Lung (tissue), 11 donors: ENCODE measurements at regions not wholly inside any gene's neighbourhood (a gene's known extent, or its start where the extent isn't known, plus 50 kb on each side); places are given as distances from the start of the nearest gene placed in this dataset.

Experiments
- ATAC-seq: fragments of 200-7000 bp; cut with Tn5 transposase; one replicate; pipeline ENCODE4 v1.9.1; 2020; ENCODE audit warnings: moderate number of reproducible peaks; ENCODE audit not compliant: insufficient read depth, low FRiP score
- DNase-seq, 3 donors: peaks; one replicate each; pipeline ENCODE4 v3.0.0-alpha.2; 2013 to 2017
- H3K27ac ChIP-seq, 2 donors: one replicate each; pipeline ENCODE4 v1.5.1; 2013; ENCODE audit warnings: mild to moderate bottlenecking in 2 of 2, moderate library complexity in 2 of 2, control low read depth in 1 of 2, inconsistent platforms in 1 of 2, low read depth in 1 of 2, low read length in 1 of 2
- H3K27me3 ChIP-seq, 3 donors: one replicate each; pipeline ENCODE4 v1.5.1; 2013; ENCODE audit warnings: low read length in 2 of 3; ENCODE audit not compliant: control insufficient read depth in 3 of 3, insufficient read depth in 3 of 3
- H3K36me3 ChIP-seq, 4 donors: one replicate each; pipeline ENCODE4 v1.5.1; 2013; ENCODE audit warnings: low read length in 4 of 4, mild to moderate bottlenecking in 1 of 4, moderate library complexity in 1 of 4; ENCODE audit not compliant: control insufficient read depth in 4 of 4, insufficient read depth in 4 of 4
- H3K4me1 ChIP-seq, 5 donors: one replicate each; pipeline ENCODE4 v1.5.1; 2013; ENCODE audit warnings: low read length in 5 of 5, mild to moderate bottlenecking in 2 of 5, moderate library complexity in 1 of 5; ENCODE audit not compliant: control insufficient read depth in 5 of 5, insufficient read depth in 5 of 5
- H3K4me3 ChIP-seq: one replicate; pipeline ENCODE4 v1.5.1; 2013; ENCODE audit warnings: mild to moderate bottlenecking, control low read depth, moderate library complexity
- H3K9ac ChIP-seq, 2 donors: one replicate each; pipeline ENCODE4 v1.5.1; 2013; ENCODE audit warnings: low read length in 2 of 2, control low read depth in 1 of 2; ENCODE audit not compliant: insufficient read depth in 1 of 2
- H3K9me3 ChIP-seq, 4 donors: one replicate each; pipeline ENCODE4 v1.5.1; 2013; ENCODE audit warnings: low read length in 3 of 4, mild to moderate bottlenecking in 1 of 4, moderate library complexity in 1 of 4; ENCODE audit not compliant: control insufficient read depth in 4 of 4, insufficient read depth in 3 of 4
- WGBS, 2 donors: extraction: QIAGEN DNeasy Blood & Tissue Kit; methylation state at CpG; one replicate each; pipeline ENCODE4 v1.1.7; 2013; 5-methylcytosine and 5-hydroxymethylcytosine counted together
- TF ChIP-seq, protein P1 (sequence below): IDR thresholded peaks from 2 replicates; pipeline ENCODE4 v1.5.1; 2012; ENCODE audit warnings: mild to moderate bottlenecking; ENCODE audit errors: control extremely low read depth, extremely low read depth
- donor health status: control.
- donor health status: control.
- donor health status: Bipolar disorder and iron deficiency.
- donor health status: healthy.
- donor health status: DM: yes; HTN: yes; CAD: no.

DNA sequence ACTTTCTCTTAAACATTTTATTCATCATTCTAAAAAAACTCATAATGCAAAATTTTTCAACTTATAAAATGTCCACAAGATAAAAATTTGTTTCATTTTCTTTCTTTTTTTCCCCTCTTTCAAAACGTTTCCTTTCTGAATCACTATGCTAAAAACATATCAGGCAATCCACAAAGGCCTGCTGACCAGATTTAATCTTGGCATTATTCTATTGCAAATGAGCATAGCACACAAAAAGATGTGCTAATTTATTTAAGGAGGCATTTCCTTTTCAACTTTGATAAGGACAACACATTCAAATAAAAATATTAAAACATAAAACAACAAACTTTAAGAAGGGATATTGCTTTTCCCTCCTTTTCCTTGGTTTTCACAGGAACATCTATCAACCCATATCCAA is 215.3 kb upstream of the FOXD3 start:
- TF ChIP-seq, protein P1, sequence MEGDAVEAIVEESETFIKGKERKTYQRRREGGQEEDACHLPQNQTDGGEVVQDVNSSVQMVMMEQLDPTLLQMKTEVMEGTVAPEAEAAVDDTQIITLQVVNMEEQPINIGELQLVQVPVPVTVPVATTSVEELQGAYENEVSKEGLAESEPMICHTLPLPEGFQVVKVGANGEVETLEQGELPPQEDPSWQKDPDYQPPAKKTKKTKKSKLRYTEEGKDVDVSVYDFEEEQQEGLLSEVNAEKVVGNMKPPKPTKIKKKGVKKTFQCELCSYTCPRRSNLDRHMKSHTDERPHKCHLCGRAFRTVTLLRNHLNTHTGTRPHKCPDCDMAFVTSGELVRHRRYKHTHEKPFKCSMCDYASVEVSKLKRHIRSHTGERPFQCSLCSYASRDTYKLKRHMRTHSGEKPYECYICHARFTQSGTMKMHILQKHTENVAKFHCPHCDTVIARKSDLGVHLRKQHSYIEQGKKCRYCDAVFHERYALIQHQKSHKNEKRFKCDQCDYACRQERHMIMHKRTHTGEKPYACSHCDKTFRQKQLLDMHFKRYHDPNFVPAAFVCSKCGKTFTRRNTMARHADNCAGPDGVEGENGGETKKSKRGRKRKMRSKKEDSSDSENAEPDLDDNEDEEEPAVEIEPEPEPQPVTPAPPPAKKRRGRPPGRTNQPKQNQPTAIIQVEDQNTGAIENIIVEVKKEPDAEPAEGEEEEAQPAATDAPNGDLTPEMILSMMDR, result no peak
- Histone ChIP-seq H3K4me3 (no peak overlapping the region), H3K36me3 (no peaks in the 10 kb centered on the region), H3K27ac (no peak overlapping the region), H3K4me1 (no peaks in the 10 kb centered on the region), H3K9ac (no peak overlapping the region), H3K27me3 (peaks cover 0 to 29% (median 10%) of the 10 kb centered on the region in 3 donors), H3K9me3 (no peaks in the 10 kb centered on the region)
- ATAC-seq, result no peak
- no peak for DNase-seq
- 18 to 54% methylated on average over 1 of the region's 1 CpG for WGBS, 2 donors

DNA sequence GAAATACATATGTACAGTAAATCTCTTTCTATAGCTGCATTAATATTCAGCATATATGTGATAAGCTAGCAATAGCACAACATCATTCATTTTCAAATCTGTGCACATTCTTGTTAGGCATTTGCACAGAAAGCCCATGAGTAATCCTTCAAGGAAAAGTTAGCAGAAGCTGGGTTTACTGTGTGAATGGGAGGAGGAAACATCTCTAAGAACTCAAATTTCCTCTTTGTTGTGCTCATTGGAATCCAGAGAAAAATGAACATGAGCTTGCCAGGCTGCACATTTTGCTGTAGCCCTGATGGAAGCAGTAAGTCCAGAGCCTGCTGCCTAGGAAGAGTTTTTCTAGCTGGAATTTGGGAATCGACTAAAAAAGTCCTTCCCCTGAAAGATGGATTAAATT is 214.2 kb upstream of the FOXD3 start:
- Histone ChIP-seq H3K27me3 (peaks cover 0 to 28% (median 13%) of the 10 kb centered on the region in 3 donors), H3K4me1 (no peaks in the 10 kb centered on the region), H3K9me3 (no peaks in the 10 kb centered on the region), H3K36me3 (no peaks in the 10 kb centered on the region), H3K27ac (no peak overlapping the region), H3K9ac (no peak overlapping the region), H3K4me3 (no peak overlapping the region)
- ATAC-seq (no peak), DNase-seq (peak in 1 of 3 donors; percentile 2)
- TF ChIP-seq, protein P1, result no peak
- 68 to 71% methylated on average over 1 of the region's 1 CpG for WGBS, 2 donors

DNA sequence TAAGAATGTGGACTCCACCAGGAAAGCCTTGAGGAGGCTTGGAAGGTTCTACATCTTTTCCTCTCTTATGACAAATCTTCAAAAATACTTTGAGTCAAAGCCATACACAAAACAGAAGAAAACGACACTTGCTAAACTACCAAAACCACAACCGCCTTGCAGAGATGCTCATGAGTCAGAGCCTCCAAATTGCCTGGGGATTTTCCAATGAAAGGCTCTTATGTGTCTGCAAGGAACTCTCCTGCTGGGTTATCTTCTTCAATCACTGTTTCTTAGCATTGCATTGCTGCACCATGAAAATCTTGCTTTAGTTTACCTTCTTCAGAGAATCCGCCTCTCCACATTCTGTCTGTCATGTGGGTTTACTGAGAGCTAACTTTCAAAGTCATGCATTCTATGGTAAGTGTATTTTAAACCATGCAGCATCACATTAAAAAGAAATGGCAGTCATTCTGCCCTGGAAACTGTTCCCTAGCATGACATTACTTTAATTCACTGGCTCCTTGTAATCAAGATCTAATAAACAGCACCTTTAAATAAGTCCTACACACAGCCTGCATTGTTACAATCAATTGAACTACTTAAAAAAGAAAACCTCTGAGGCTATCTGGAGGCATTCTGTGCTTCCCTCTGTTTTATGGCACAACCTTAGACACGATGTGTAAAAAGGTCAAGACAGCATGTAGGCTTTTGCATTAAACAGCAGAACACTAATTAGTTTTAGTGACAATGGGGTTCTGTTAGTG is 210.0 kb upstream of the FOXD3 start:
- 74 to 87% methylated on average over 4 of the region's 4 CpGs for WGBS, 2 donors
- no peak overlapping the region for H3K4me3 ChIP-seq

More for the DNA sequence above, 210.0 kb upstream of the FOXD3 start:
- Histone ChIP-seq H3K9ac (no peak overlapping the region), H3K36me3 (no peaks in the 10 kb centered on the region), H3K4me1 (no peaks in the 10 kb centered on the region), H3K27ac (no peak overlapping the region), H3K9me3 (no peaks in the 10 kb centered on the region), H3K27me3 (peaks cover 0 to 22% (median 15%) of the 10 kb centered on the region in 3 donors)
- ATAC-seq (no peak), DNase-seq (no peak)
- TF ChIP-seq, protein P1, result no peak
